Psoas muscle (tissue), 7 donors: ENCODE measurements at regions not wholly inside any gene's neighbourhood (a gene's known extent, or its start where the extent isn't known, plus 50 kb on each side); places are given as distances from the start of the nearest gene placed in this dataset.

Experiments used
- ATAC-seq, 4 donors: fragments of 200-7000 bp; cut with Tn5 transposase; one replicate each; pipeline ENCODE4 v1.9.1; 2020; ENCODE audit warnings: moderate library complexity in 3 of 4, mild to moderate bottlenecking in 2 of 4
- DNase-seq, 2 donors: peaks; one replicate each; pipeline ENCODE4 v3.0.0-alpha.2; 2020
- H3K27ac ChIP-seq: fragments of 200-600 bp; one replicate; pipeline ENCODE4 v1.8.0; 2022
- H3K27me3 ChIP-seq, 3 donors: fragments of 200-600 bp in 1 of 3; one replicate each; pipeline versions ENCODE4 v1.6.1 to v1.8.0; 2013 to 2022; ENCODE audit warnings: low read length in 2 of 3, mild to moderate bottlenecking in 2 of 3, moderate library complexity in 1 of 3; ENCODE audit not compliant: insufficient read depth in 3 of 3
- H3K36me3 ChIP-seq, 2 donors: fragments of 200-600 bp in 1 of 2; one replicate each; pipeline versions ENCODE4 v1.6.1 to v1.8.0; 2013 to 2022; ENCODE audit warnings: low read depth in 1 of 2, mild to moderate bottlenecking in 1 of 2, moderate library complexity in 1 of 2; ENCODE audit not compliant: insufficient read depth in 1 of 2
- H3K4me1 ChIP-seq: fragments of 200-600 bp; one replicate; pipeline ENCODE4 v1.8.0; 2022
- H3K4me3 ChIP-seq: fragments of 200-600 bp; one replicate; pipeline ENCODE4 v1.8.0; 2022; ENCODE audit warnings: mild to moderate bottlenecking
- H3K9me3 ChIP-seq: fragments of 200-600 bp; one replicate; pipeline ENCODE4 v1.8.0; 2022
- WGBS, 3 donors: extraction: QIAGEN DNeasy Blood & Tissue Kit; methylation state at CpG; one replicate each; pipeline versions ENCODE4 v1.1.6 to v1.1.7; 2013; 5-methylcytosine and 5-hydroxymethylcytosine counted together
- intact Hi-C, 2 donors: fragments of 100-400 bp; cut with DNase I; formaldehyde crosslinking; loops; one replicate each; pipeline versions ENCODE4 v1.11.0 to v1.14.2; 2022
- TF ChIP-seq, protein P1 (sequence below): fragments of 200-600 bp; IDR thresholded peaks from one replicate; pipeline ENCODE4 v1.8.0; 2022; ENCODE audit warnings: antibody characterized with exemption
- donor health status: healthy with polysubstance abuse.
- donor health status: DM: no; HTN: no; CAD: no; lungs with moderate emphysema.
- donor health status: Bipolar disorder and iron deficiency.
- donor health status: healthy.
- donor health status: DM: yes; HTN: yes; CAD: no.
- donor health status: DM: no; HTN: no; CAD: no.
- donor health status: DM: yes; HTN: yes; CAD: no.

DNA sequence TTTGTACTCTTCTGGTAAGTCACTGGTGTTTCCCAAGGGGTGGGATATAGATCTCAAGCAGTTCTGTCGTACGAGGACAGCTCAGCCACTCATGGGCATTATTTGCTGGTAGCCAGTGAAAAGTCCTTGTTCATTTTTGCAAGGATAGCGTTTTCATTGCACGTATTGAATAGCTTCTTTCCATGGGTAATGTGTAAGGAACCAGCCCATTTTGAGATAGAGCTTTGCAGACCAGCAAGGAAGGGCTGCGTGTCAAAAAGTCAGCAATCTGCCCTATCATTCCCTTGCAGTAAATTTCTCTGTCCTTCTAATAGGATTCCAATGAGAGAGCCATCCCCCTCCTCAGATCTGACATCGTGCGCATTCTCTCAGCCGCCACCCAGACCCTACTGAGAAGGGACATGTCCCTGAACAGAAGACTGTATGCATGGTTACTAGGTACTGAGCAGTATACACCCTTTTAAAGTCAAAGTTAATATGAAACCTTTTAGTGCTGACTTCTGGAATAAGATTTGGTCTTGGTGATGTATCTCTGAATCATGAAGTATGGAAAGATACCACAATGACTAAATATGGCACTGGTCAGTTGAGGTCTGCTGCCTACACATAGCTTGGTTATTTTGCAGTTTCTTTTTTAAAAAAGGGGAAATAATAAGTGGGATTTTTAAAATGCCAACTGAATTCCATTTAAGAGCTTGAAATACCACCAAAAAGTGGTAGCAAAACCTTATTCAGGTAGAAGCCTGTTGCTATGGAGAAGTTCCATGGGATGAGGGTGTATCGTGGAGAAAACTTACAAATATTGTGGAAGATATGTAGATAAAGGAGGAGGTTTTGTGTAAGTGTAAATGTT, 55.3 kb downstream of the DOP1B start:
- intact Hi-C loops = loop anchor here in 1 of 2 donors (2.0 kb wide), 1 partner anchor 71 kb away; no protein-coding TSS in a partner anchor
- peaks cover 3 to 62% of the 10 kb centered on the region in 2 donors for H3K36me3 ChIP-seq
- H3K9me3 ChIP-seq = no peaks in the 10 kb centered on the region
- H3K27ac ChIP-seq = no peak overlapping the region
- no peak for ATAC-seq
- WGBS, 3 donors = 94 to 97% (median 96%) methylated on average over 9 of the region's 9 CpGs
- H3K4me3 ChIP-seq = no peak overlapping the region
- TF ChIP-seq, protein P1, sequence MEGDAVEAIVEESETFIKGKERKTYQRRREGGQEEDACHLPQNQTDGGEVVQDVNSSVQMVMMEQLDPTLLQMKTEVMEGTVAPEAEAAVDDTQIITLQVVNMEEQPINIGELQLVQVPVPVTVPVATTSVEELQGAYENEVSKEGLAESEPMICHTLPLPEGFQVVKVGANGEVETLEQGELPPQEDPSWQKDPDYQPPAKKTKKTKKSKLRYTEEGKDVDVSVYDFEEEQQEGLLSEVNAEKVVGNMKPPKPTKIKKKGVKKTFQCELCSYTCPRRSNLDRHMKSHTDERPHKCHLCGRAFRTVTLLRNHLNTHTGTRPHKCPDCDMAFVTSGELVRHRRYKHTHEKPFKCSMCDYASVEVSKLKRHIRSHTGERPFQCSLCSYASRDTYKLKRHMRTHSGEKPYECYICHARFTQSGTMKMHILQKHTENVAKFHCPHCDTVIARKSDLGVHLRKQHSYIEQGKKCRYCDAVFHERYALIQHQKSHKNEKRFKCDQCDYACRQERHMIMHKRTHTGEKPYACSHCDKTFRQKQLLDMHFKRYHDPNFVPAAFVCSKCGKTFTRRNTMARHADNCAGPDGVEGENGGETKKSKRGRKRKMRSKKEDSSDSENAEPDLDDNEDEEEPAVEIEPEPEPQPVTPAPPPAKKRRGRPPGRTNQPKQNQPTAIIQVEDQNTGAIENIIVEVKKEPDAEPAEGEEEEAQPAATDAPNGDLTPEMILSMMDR = no peak
- H3K4me1 ChIP-seq = no peaks in the 10 kb centered on the region
- no peaks in the 10 kb centered on the region for H3K27me3 ChIP-seq
- no peak for DNase-seq

DNA sequence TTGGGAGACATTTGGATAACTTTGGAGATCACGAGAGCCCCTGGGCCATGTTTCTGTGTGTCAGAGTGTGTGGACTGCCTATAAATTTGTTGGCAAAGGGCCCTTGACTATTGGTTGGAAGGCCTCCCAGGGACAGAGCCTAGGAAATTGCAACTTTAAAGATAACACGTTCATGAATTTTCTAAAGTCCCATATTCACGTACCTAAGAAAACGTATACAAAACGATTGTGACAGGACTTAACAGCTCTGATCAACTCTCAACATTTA, 55.8 kb downstream of the DOP1B start:
- Histone ChIP-seq H3K27me3 (no peaks in the 10 kb centered on the region), H3K36me3 (peaks cover 5 to 68% of the 10 kb centered on the region in 2 donors), H3K4me1 (no peaks in the 10 kb centered on the region), H3K9me3 (no peaks in the 10 kb centered on the region), H3K4me3 (no peak overlapping the region), H3K27ac (no peak overlapping the region)
- intact Hi-C loops = no loop called here
- ATAC-seq (no peak), DNase-seq (no peak)
- TF ChIP-seq, protein P1 = no peak
- WGBS, 3 donors = 93 to 96% (median 94%) methylated on average over 5 of the region's 5 CpGs

DNA sequence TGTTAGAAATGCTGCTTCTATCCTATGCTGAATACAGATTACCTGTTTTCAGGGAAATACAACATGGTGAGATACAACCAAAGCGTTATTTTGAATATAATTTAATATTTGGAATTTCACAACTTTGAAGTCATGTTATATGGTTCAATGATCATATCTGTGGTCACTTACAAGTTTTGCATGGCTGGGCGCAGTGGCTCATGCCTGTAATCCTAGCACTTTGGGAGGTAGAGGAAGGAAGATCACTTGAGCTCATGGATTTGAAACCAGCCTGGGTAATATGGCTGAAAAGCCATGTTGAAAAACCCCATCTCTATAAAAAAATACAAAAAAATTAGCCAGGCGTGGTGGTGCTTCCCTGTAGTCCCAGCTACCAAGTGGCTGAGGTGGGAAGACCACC, 57.9 kb downstream of the DOP1B start:
- 83 to 97% (median 96%) methylated on average over 3 of the region's 3 CpGs for WGBS, 3 donors
- Histone ChIP-seq H3K4me1 (no peaks in the 10 kb centered on the region), H3K36me3 (peaks cover 11 to 84% of the 10 kb centered on the region in 2 donors), H3K27ac (no peak overlapping the region), H3K9me3 (no peaks in the 10 kb centered on the region), H3K4me3 (no peak overlapping the region), H3K27me3 (no peaks in the 10 kb centered on the region)
- intact Hi-C loops = no loop called here
- TF ChIP-seq, protein P1 = no peak
- DNase-seq (no peak), ATAC-seq (no peak)

DNA sequence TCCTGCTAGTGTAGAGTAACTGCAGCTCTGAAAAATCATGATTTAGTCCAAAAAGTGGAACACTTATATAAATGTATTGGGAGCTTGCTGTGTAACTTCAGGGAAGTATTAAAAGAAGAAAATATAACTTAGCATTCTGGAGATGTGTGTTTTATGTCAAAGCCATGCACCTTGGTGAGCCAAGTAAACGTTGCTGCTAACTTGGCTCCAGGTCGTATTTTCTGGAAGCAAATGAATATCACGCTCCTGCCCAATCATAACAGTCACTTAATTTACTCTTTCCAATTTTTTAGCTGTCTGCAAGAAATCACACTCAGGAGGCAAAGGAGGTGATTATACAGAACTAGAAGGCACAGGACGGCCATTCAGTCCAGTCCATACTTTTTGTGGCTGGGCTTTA, 61.1 kb downstream of the DOP1B start:
- TF ChIP-seq, protein P1 = no peak
- no peak for ATAC-seq
- DNase-seq = no peak
- 71 to 88% (median 76%) methylated on average over 4 of the region's 4 CpGs for WGBS, 3 donors
- no peaks in the 10 kb centered on the region for H3K27me3 ChIP-seq
- H3K4me1 ChIP-seq = no peaks in the 10 kb centered on the region
- peaks cover 11 to 81% of the 10 kb centered on the region in 2 donors for H3K36me3 ChIP-seq
- no peaks in the 10 kb centered on the region for H3K9me3 ChIP-seq
- intact Hi-C loops = no loop called here
- H3K4me3 ChIP-seq = no peak overlapping the region
- H3K27ac ChIP-seq = no peak overlapping the region

DNA sequence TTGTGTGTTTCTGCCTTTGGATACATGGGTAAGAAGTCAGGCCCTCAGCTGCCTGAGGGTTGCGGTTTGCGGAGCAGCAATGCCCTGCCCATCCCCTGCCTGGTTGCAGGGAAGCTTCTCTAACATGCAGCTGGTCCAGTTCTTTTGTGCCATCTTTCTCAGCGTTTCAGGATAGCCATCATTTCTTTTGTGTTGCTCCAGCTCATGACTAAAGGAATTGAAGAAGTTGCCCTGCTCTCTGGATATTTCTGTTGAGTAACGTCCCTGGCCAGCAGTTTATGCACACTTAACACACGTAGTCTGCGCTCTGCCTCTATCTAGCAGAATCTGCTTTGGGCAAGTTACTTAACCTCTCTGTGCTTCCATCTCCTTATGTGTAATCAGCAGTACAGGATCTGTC, 62.1 kb downstream of the DOP1B start:
- peaks cover 14 to 83% of the 10 kb centered on the region in 2 donors for H3K36me3 ChIP-seq
- H3K27ac ChIP-seq = no peak overlapping the region
- H3K4me1 ChIP-seq = no peaks in the 10 kb centered on the region
- TF ChIP-seq, protein P1 = no peak
- H3K27me3 ChIP-seq = no peaks in the 10 kb centered on the region
- WGBS, 3 donors = 78 to 86% (median 85%) methylated on average over 6 of the region's 6 CpGs
- no peak for DNase-seq
- no peaks in the 10 kb centered on the region for H3K9me3 ChIP-seq
- intact Hi-C loops = no loop called here
- ATAC-seq = no peak
- H3K4me3 ChIP-seq = no peak overlapping the region
